ENCODE measurements at regions not wholly inside any gene's neighbourhood (a gene's known extent, or its start where the extent isn't known, plus 50 kb on each side); places are given as distances from the start of the nearest gene placed in this dataset.

DNA sequence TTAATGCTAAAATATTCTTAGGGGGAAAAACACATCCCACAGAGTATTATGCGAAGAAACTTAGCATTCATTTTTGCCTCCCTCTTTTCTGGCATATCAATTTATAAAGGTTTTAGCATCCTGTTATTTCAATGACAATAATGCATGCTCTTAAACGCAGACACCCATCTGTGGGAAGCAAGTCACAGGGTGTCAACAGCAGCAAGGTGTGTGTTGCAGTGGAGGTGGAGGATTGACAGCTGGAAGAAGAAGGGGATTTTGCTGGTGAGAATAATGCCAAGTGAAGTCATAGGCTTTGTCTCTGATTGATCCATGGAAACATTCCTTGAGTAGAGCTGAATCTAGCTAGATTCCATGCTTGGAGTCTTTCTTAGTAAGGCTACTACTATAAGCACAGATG is 498.1 kb downstream of the NPIPA7 start:
- TF ChIP-seq, protein P1, sequence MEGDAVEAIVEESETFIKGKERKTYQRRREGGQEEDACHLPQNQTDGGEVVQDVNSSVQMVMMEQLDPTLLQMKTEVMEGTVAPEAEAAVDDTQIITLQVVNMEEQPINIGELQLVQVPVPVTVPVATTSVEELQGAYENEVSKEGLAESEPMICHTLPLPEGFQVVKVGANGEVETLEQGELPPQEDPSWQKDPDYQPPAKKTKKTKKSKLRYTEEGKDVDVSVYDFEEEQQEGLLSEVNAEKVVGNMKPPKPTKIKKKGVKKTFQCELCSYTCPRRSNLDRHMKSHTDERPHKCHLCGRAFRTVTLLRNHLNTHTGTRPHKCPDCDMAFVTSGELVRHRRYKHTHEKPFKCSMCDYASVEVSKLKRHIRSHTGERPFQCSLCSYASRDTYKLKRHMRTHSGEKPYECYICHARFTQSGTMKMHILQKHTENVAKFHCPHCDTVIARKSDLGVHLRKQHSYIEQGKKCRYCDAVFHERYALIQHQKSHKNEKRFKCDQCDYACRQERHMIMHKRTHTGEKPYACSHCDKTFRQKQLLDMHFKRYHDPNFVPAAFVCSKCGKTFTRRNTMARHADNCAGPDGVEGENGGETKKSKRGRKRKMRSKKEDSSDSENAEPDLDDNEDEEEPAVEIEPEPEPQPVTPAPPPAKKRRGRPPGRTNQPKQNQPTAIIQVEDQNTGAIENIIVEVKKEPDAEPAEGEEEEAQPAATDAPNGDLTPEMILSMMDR (conservative IDR thresholded peaks at IDR 0.05; ENCODE audit: low read depth, low read length): no peak
- no peak for TF ChIP-seq EZH2 (IDR thresholded peaks at IDR 0.05; ENCODE audit: low read length, unreplicated experiment)
